ENCODE measurements at regions not wholly inside any gene's neighbourhood (a gene's known extent, or its start where the extent isn't known, plus 50 kb on each side); places are given as distances from the start of the nearest gene placed in this dataset.
"Not testable (repeated sequence)": the region's sequence is repeated elsewhere in the genome, so short reads cannot be mapped to it uniquely, and the experiment has no call there.

GRCh38 chr6:80594461-80594860 lies 488.0 kb downstream of the BCKDHB start:
- WGBS: 92% methylated on average over 4 of the region's 4 CpGs
- no peaks in the 10 kb centered on the region for H3K36me3 ChIP-seq (ENCODE audit: insufficient read depth)
- no peak overlapping the region for H3K4me3 ChIP-seq (ENCODE audit: low read depth, low read length)
- DNase-seq (ENCODE audit: extremely low spot score): no peak
- no peak overlapping the region for H3K27ac ChIP-seq (ENCODE audit: low read depth)
- H3K4me1 ChIP-seq (ENCODE audit: insufficient read depth): no peaks in the 10 kb centered on the region

GRCh38 chr6:80592436-80592835 lies 486.0 kb downstream of the BCKDHB start:
- no peak overlapping the region for H3K27ac ChIP-seq (ENCODE audit: low read depth)
- WGBS: 71% methylated on average over 2 of the region's 2 CpGs
- H3K4me3 ChIP-seq (ENCODE audit: low read depth, low read length): no peak overlapping the region
- no peak for DNase-seq (ENCODE audit: extremely low spot score)
- no peaks in the 10 kb centered on the region for H3K4me1 ChIP-seq (ENCODE audit: insufficient read depth)
- no peaks in the 10 kb centered on the region for H3K36me3 ChIP-seq (ENCODE audit: insufficient read depth)

GRCh38 chr6:80586242-80586641 lies 479.8 kb downstream of the BCKDHB start:
- H3K27ac ChIP-seq (ENCODE audit: low read depth): no peak overlapping the region
- no peak overlapping the region for H3K4me3 ChIP-seq (ENCODE audit: low read depth, low read length)
- no peak for DNase-seq (ENCODE audit: extremely low spot score)
- no peaks in the 10 kb centered on the region for H3K36me3 ChIP-seq (ENCODE audit: insufficient read depth)
- no peaks in the 10 kb centered on the region for H3K4me1 ChIP-seq (ENCODE audit: insufficient read depth)

GRCh38 chr6:80579391-80580023 lies 473.0 kb downstream of the BCKDHB start:
- WGBS: 94% methylated on average over 2 of the region's 2 CpGs
- no peaks in the 10 kb centered on the region for H3K36me3 ChIP-seq (ENCODE audit: insufficient read depth)
- no peak for DNase-seq (ENCODE audit: extremely low spot score)
- no peak overlapping the region for H3K4me3 ChIP-seq (ENCODE audit: low read depth, low read length)
- H3K27ac ChIP-seq (ENCODE audit: low read depth): no peak overlapping the region
- no peaks in the 10 kb centered on the region for H3K4me1 ChIP-seq (ENCODE audit: insufficient read depth)

- not testable (repeated sequence) for H3K4me3 ChIP-seq (ENCODE audit: low read depth, low read length); H3K4me1 ChIP-seq (ENCODE audit: insufficient read depth); H3K27ac ChIP-seq (ENCODE audit: low read depth); H3K36me3 ChIP-seq (ENCODE audit: insufficient read depth); DNase-seq (ENCODE audit: extremely low spot score)
- 79% methylated on average over 15 of the region's 15 CpGs for WGBS
These were observed 466.8 kb downstream of the BCKDHB start for GRCh38 chr6:80573320-80573719.

- WGBS: 92% methylated on average over 1 of the region's 1 CpG
- no peaks in the 10 kb centered on the region for H3K4me1 ChIP-seq (ENCODE audit: insufficient read depth)
- no peaks in the 10 kb centered on the region for H3K36me3 ChIP-seq (ENCODE audit: insufficient read depth)
- no peak overlapping the region for H3K4me3 ChIP-seq (ENCODE audit: low read depth, low read length)
- no peak for DNase-seq (ENCODE audit: extremely low spot score)
- H3K27ac ChIP-seq (ENCODE audit: low read depth): no peak overlapping the region
These were observed 459.9 kb downstream of the BCKDHB start for GRCh38 chr6:80566361-80566760.

- no peak for DNase-seq (ENCODE audit: extremely low spot score)
- no peaks in the 10 kb centered on the region for H3K36me3 ChIP-seq (ENCODE audit: insufficient read depth)
- WGBS: 71% methylated on average over 5 of the region's 5 CpGs
These were observed 446.7 kb downstream of the BCKDHB start for GRCh38 chr6:80553071-80553740.

GRCh38 chr6:80550748-80551147 lies 444.3 kb downstream of the BCKDHB start:
- DNase-seq (ENCODE audit: extremely low spot score): no peak
- Histone ChIP-seq H3K4me1 (ENCODE audit: insufficient read depth) (peaks cover 1% of the 10 kb centered on the region), H3K36me3 (ENCODE audit: insufficient read depth) (no peaks in the 10 kb centered on the region), H3K27ac (ENCODE audit: low read depth) (no peak overlapping the region), H3K4me3 (ENCODE audit: low read depth, low read length) (no peak overlapping the region)
- 62% methylated on average over 4 of the region's 4 CpGs for WGBS

More at GRCh38 chr6:80553071-80553740, 446.7 kb downstream of the BCKDHB start:
- Histone ChIP-seq H3K4me1 (ENCODE audit: insufficient read depth) (peaks cover 1% of the 10 kb centered on the region), H3K4me3 (ENCODE audit: low read depth, low read length) (no peak overlapping the region), H3K27ac (ENCODE audit: low read depth) (no peak overlapping the region)

- Histone ChIP-seq H3K27ac (ENCODE audit: low read depth) (no peak overlapping the region), H3K4me1 (ENCODE audit: insufficient read depth) (peaks cover 1% of the 10 kb centered on the region), H3K4me3 (ENCODE audit: low read depth, low read length) (no peak overlapping the region), H3K36me3 (ENCODE audit: insufficient read depth) (no peaks in the 10 kb centered on the region)
- WGBS: 44% methylated on average over 2 of the region's 2 CpGs
- DNase-seq (ENCODE audit: extremely low spot score): peak; percentile 20
These were observed 443.8 kb downstream of the BCKDHB start for GRCh38 chr6:80550281-80550680.

- Histone ChIP-seq H3K36me3 (ENCODE audit: insufficient read depth) (no peaks in the 10 kb centered on the region), H3K27ac (ENCODE audit: low read depth) (no peak overlapping the region), H3K4me1 (ENCODE audit: insufficient read depth) (peaks cover 1% of the 10 kb centered on the region), H3K4me3 (ENCODE audit: low read depth, low read length) (no peak overlapping the region)
- no peak for DNase-seq (ENCODE audit: extremely low spot score)
- 72% methylated on average over 6 of the region's 6 CpGs for WGBS
These were observed 442.1 kb downstream of the BCKDHB start for GRCh38 chr6:80548532-80548931.

- DNase-seq (ENCODE audit: extremely low spot score): no peak
- no peaks in the 10 kb centered on the region for H3K36me3 ChIP-seq (ENCODE audit: insufficient read depth)
- WGBS: 32% methylated on average over 1 of the region's 1 CpG
These were observed 441.4 kb downstream of the BCKDHB start for GRCh38 chr6:80547827-80548226.

GRCh38 chr6:80544976-80545722 lies 438.7 kb downstream of the BCKDHB start:
- no peak for DNase-seq (ENCODE audit: extremely low spot score)

More at GRCh38 chr6:80547827-80548226, 441.4 kb downstream of the BCKDHB start:
- H3K4me3 ChIP-seq (ENCODE audit: low read depth, low read length): no peak overlapping the region
- H3K27ac ChIP-seq (ENCODE audit: low read depth): no peak overlapping the region
- peaks cover 1% of the 10 kb centered on the region for H3K4me1 ChIP-seq (ENCODE audit: insufficient read depth)

GRCh38 chr6:80544555-80544954 lies 438.1 kb downstream of the BCKDHB start:
- no peak for DNase-seq (ENCODE audit: extremely low spot score)
- peaks cover 1% of the 10 kb centered on the region for H3K4me1 ChIP-seq (ENCODE audit: insufficient read depth)
- H3K4me3 ChIP-seq (ENCODE audit: low read depth, low read length): no peak overlapping the region
- no peak overlapping the region for H3K27ac ChIP-seq (ENCODE audit: low read depth)
- no peaks in the 10 kb centered on the region for H3K36me3 ChIP-seq (ENCODE audit: insufficient read depth)

More at GRCh38 chr6:80544976-80545722, 438.7 kb downstream of the BCKDHB start:
- Histone ChIP-seq H3K4me1 (ENCODE audit: insufficient read depth) (peaks cover 1% of the 10 kb centered on the region), H3K4me3 (ENCODE audit: low read depth, low read length) (no peak overlapping the region), H3K36me3 (ENCODE audit: insufficient read depth) (no peaks in the 10 kb centered on the region), H3K27ac (ENCODE audit: low read depth) (no peak overlapping the region)

All from urinary bladder (tissue), 3 donors.